ENCODE measurements at regions not wholly inside any gene's neighbourhood (a gene's known extent, or its start where the extent isn't known, plus 50 kb on each side); places are given as distances from the start of the nearest gene placed in this dataset.
A peak's percentile ranks its signal among the peaks of the same experiment; 100 is the strongest.
"Not testable (repeated sequence)": the region's sequence is repeated elsewhere in the genome, so short reads cannot be mapped to it uniquely, and the experiment has no call there.

DNA sequence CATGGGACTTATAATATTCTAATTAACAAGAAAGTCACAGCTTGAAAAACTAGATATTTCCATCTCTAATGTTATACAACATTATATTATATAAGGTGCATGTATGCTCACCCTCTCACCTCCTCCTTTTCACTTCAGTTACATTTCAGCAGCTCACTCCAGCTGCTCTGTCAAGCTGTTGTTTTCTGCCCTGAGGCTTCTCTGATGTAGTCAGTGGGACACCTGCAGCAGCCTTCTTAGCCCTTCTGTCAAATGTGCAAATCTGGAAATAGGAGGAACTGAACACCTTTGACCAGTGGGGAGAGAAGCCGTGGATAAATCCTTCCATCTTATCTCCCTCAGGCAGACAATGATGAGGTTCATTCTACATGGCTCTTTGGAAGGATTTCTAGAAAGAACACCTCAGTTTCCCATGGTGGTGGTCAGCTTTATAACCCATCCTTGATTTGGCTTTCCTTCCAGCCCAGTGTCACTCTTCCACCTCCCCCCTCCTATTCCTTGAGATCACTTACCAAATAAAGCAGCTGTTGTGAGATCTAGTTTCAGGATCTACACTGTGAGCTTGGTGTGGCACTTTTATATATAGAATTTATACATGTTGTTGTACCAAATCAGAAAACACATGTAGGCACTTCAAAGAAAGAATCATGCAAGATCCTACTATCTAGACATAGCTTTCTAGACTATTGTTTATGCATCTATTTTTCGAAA is 79.6 kb upstream of the STK38L start:
- BruUV-seq (replicated peaks): no TSS peak
- no peak for DNase-seq
- peaks cover 6% of the 10 kb centered on the region for H3K9me3 Mint-ChIP-seq (ENCODE audit: low read depth, unreplicated experiment)
- CTCF ChIA-PET: no interaction called here
- no peaks in the 10 kb centered on the region for H3K4me1 Mint-ChIP-seq (ENCODE audit: low read depth, unreplicated experiment)
- intact Hi-C loops (cut with micrococcal nuclease; ENCODE audit: unreplicated experiment): no loop called here
- H3K27ac Mint-ChIP-seq (ENCODE audit: unreplicated experiment): no peak overlapping the region
- H3K4me3 Mint-ChIP-seq (ENCODE audit: low read depth, unreplicated experiment): no peak overlapping the region
- H3K36me3 Mint-ChIP-seq (ENCODE audit: insufficient read depth, unreplicated experiment): no peaks in the 10 kb centered on the region
- H3K27me3 Mint-ChIP-seq (ENCODE audit: unreplicated experiment): no peaks in the 10 kb centered on the region
- no peak for TF ChIP-seq CTCF (IDR thresholded peaks at IDR 0.05; ENCODE audit: unreplicated experiment)

DNA sequence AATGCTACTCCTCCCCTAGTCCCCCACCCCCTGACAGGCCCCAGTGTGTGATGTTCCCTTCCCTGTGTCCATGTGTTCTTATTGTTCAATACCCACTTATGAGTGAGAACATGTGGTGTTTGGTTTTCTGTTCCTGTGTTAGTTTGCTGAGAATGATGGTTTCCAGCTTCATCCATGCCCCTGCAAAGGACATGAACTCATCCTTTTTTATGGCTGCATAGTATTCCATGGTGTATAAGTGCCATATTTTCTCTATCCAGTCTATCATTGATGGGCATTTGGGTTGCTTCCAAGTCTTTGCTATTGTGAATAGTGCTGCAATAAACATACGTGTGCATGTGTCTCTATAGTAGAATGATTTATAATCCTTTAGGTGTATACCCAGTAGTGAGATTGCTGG is 78.1 kb upstream of the STK38L start:
- intact Hi-C loops (cut with micrococcal nuclease; ENCODE audit: unreplicated experiment); CTCF ChIA-PET; BruUV-seq (replicated peaks); H3K4me3 Mint-ChIP-seq (ENCODE audit: low read depth, unreplicated experiment); H3K27me3 Mint-ChIP-seq (ENCODE audit: unreplicated experiment); H3K36me3 Mint-ChIP-seq (ENCODE audit: insufficient read depth, unreplicated experiment); H3K4me1 Mint-ChIP-seq (ENCODE audit: low read depth, unreplicated experiment); DNase-seq; H3K27ac Mint-ChIP-seq (ENCODE audit: unreplicated experiment): not testable (repeated sequence)
- peaks cover 14% of the 10 kb centered on the region for H3K9me3 Mint-ChIP-seq (ENCODE audit: low read depth, unreplicated experiment)

- H3K36me3 Mint-ChIP-seq (ENCODE audit: insufficient read depth, unreplicated experiment); H3K4me3 Mint-ChIP-seq (ENCODE audit: low read depth, unreplicated experiment); H3K27ac Mint-ChIP-seq (ENCODE audit: unreplicated experiment); DNase-seq; BruUV-seq (replicated peaks); H3K27me3 Mint-ChIP-seq (ENCODE audit: unreplicated experiment); intact Hi-C loops (cut with micrococcal nuclease; ENCODE audit: unreplicated experiment); CTCF ChIA-PET: not testable (repeated sequence)
- Mint-ChIP-seq H3K9me3 (ENCODE audit: low read depth, unreplicated experiment) (peaks cover 14% of the 10 kb centered on the region), H3K4me1 (ENCODE audit: low read depth, unreplicated experiment) (peaks cover 12% of the 10 kb centered on the region)
Observed at GRCh38 chr12:27171494-27171893, 72.6 kb upstream of the STK38L start.

DNA sequence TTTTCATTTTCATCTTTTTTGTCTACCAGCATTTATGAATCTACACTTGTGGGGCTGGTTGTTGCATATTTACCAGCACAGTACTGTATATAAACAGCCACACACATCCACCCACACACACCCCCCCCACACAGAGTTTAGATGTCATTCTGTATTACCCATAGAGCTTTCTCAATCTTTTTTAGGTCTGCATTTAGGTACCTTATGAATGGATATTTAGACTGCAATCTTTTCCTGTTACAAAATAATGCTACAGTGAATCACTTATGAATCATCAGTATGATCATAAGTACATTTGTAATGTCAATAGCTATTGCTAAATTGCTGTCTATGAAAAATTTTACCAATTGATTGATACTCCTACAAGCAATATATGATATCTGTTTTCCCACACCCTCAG is 67.3 kb upstream of the STK38L start:
- H3K27me3 Mint-ChIP-seq (ENCODE audit: unreplicated experiment): no peaks in the 10 kb centered on the region
- no peaks in the 10 kb centered on the region for H3K9me3 Mint-ChIP-seq (ENCODE audit: low read depth, unreplicated experiment)
- peak overlapping the region; percentile 65 for H3K27ac Mint-ChIP-seq (ENCODE audit: unreplicated experiment)
- H3K4me3 Mint-ChIP-seq (ENCODE audit: low read depth, unreplicated experiment): no peak overlapping the region
- peaks cover 60% of the 10 kb centered on the region for H3K4me1 Mint-ChIP-seq (ENCODE audit: low read depth, unreplicated experiment)
- no TSS peak for BruUV-seq (replicated peaks)
- peaks cover 13% of the 10 kb centered on the region for H3K36me3 Mint-ChIP-seq (ENCODE audit: insufficient read depth, unreplicated experiment)
- CTCF ChIA-PET: interaction anchor here (0.6 to 1.4 kb wide), 6 partner anchors 11 to 468 kb away, joined by 3 to 5 read pairs (median 4); partner anchors contain the start of gene STK38L
- intact Hi-C loops (cut with micrococcal nuclease; ENCODE audit: unreplicated experiment): loop anchor here (5.0 kb wide), 1 partner anchor 64 kb away; no protein-coding TSS in a partner anchor
- no peak for TF ChIP-seq CTCF (IDR thresholded peaks at IDR 0.05; ENCODE audit: unreplicated experiment)
- no peak for DNase-seq

DNA sequence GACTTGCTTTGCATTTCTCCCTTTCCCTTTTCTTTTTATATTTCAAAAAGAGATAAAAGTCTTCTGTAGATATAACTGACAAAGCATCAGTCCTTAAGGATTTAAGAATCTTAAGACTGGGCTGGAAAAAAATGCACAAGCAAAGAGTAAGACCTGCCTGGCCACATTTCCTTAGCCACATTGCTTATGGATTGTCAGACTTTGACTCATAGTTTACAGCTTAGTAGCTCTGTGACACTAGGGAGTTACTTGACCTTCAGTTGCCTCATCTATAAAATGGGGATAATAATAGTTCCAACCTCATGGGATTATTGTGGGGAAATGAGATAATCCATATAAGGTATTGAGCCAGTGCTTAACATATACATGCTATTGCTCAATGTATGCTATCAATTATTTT is 66.4 kb upstream of the STK38L start:
- no peak for TF ChIP-seq CTCF (IDR thresholded peaks at IDR 0.05; ENCODE audit: unreplicated experiment)
- Mint-ChIP-seq H3K4me1 (ENCODE audit: low read depth, unreplicated experiment) (peaks cover 61% of the 10 kb centered on the region), H3K27ac (ENCODE audit: unreplicated experiment) (peak overlapping the region; percentile 65), H3K4me3 (ENCODE audit: low read depth, unreplicated experiment) (no peak overlapping the region), H3K36me3 (ENCODE audit: insufficient read depth, unreplicated experiment) (peaks cover 13% of the 10 kb centered on the region), H3K27me3 (ENCODE audit: unreplicated experiment) (no peaks in the 10 kb centered on the region), H3K9me3 (ENCODE audit: low read depth, unreplicated experiment) (no peaks in the 10 kb centered on the region)
- BruUV-seq (replicated peaks): no TSS peak
- DNase-seq: no peak
- CTCF ChIA-PET: interaction anchor here (0.5 to 1.4 kb wide), 4 partner anchors 10 to 292 kb away, joined by 3 to 5 read pairs (median 4); partner anchors contain the start of gene STK38L
- intact Hi-C loops (cut with micrococcal nuclease; ENCODE audit: unreplicated experiment): loop anchor here (5.0 kb wide), 1 partner anchor 65 kb away; no protein-coding TSS in a partner anchor

All from Calu3 (cell line).